ENCODE measurements at regions not wholly inside any gene's neighbourhood (a gene's known extent, or its start where the extent isn't known, plus 50 kb on each side); places are given as distances from the start of the nearest gene placed in this dataset.

DNA sequence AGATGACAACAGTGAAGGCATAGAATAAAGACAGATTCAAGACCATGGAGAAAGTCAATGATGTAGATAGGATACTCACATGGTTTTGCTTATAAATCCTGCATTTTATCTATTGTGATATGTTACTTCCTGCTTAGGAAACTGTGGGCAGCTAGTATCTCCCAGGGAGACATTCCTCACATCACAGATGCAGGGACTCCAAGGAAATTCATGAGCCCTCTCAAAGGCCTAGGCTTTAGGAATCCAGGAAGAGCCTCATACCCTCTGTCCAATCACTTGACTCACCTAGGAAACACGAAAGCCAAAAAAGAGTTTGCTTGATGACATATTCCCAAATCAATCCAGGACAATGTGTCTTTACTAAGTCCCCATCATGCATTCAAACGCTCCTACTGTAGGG is 247.8 kb upstream of the KLHL29 start (continued):
- TF ChIP-seq ZNF600 (tag by site-specific recombination; IDR thresholded peaks at IDR 0.05) (no peak), ZNF19 (tag by site-specific recombination; IDR thresholded peaks at IDR 0.05; ENCODE audit: low read depth) (no peak), REPIN1 (tag by site-specific recombination; IDR thresholded peaks at IDR 0.05; ENCODE audit: low read depth) (no peak), ZNF24 (tag by site-specific recombination; IDR thresholded peaks at IDR 0.05) (no peak), ZNF248 (tag by site-specific recombination; IDR thresholded peaks at IDR 0.05) (no peak), ZNF302 (tag by site-specific recombination; IDR thresholded peaks at IDR 0.05; ENCODE audit: low read depth) (no peak), ZNF416 (tag by site-specific recombination; IDR thresholded peaks at IDR 0.05) (no peak), ZNF791 (tag by site-specific recombination; IDR thresholded peaks at IDR 0.05) (no peak)
- TF ChIP-seq, protein P1, sequence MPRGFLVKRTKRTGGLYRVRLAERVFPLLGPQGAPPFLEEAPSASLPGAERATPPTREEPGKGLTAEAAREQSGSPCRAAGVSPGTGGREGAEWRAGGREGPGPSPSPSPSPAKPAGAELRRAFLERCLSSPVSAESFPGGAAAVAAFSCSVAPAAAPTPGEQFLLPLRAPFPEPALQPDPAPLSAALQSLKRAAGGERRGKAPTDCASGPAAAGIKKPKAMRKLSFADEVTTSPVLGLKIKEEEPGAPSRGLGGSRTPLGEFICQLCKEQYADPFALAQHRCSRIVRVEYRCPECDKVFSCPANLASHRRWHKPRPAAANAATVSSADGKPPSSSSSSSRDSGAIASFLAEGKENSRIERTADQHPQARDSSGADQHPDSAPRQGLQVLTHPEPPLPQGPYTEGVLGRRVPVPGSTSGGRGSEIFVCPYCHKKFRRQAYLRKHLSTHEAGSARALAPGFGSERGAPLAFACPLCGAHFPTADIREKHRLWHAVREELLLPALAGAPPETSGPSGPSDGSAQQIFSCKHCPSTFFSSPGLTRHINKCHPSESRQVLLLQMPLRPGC (tag by site-specific recombination; IDR thresholded peaks at IDR 0.05), result no peak
- TF ChIP-seq, protein P2, sequence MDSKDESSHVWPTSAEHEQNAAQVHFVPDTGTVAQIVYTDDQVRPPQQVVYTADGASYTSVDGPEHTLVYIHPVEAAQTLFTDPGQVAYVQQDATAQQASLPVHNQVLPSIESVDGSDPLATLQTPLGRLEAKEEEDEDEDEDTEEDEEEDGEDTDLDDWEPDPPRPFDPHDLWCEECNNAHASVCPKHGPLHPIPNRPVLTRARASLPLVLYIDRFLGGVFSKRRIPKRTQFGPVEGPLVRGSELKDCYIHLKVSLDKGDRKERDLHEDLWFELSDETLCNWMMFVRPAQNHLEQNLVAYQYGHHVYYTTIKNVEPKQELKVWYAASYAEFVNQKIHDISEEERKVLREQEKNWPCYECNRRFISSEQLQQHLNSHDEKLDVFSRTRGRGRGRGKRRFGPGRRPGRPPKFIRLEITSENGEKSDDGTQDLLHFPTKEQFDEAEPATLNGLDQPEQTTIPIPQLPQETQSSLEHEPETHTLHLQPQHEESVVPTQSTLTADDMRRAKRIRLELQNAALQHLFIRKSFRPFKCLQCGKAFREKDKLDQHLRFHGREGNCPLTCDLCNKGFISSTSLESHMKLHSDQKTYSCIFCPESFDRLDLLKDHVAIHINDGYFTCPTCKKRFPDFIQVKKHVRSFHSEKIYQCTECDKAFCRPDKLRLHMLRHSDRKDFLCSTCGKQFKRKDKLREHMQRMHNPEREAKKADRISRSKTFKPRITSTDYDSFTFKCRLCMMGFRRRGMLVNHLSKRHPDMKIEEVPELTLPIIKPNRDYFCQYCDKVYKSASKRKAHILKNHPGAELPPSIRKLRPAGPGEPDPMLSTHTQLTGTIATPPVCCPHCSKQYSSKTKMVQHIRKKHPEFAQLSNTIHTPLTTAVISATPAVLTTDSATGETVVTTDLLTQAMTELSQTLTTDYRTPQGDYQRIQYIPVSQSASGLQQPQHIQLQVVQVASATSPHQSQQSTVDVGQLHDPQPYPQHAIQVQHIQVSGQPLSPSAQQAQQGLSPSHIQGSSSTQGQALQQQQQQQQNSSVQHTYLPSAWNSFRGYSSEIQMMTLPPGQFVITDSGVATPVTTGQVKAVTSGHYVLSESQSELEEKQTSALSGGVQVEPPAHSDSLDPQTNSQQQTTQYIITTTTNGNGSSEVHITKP (tag by site-specific recombination; IDR thresholded peaks at IDR 0.05), result no peak

DNA sequence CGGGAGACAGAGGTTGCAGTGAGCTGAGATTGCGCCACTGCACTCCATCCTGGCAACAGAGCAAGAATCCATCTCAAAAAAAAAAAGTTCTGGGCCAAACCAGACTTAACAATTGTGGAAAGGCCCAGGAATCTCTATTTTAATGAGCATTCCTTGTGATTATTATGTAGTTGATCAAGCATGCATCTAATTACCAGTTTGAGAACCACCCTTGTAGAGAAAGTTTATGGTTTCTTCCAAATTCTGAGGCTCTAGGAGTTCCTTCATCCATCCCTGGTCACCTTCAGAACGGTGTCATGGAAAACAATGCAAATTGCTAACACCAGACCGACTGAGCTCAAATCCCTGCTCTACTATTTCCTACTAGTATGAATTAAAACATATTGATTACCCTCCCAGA is 246.3 kb upstream of the KLHL29 start:
- ChIA-PET POLR2A (no interaction called here), CTCF (no interaction called here)
- Histone ChIP-seq H3K4me3 (ENCODE audit: low read depth, low read length) (no peak overlapping the region), H3K27ac (ENCODE audit: extremely low read depth, low read depth, low read length) (no peak overlapping the region), H3K36me3 (ENCODE audit: control insufficient read depth in 2 of 2, insufficient read depth in 1 of 2, low read length in 2 of 2) (no peaks in the 10 kb centered on the region), H3K4me1 (ENCODE audit: control insufficient read depth, insufficient read depth, low read length) (no peaks in the 10 kb centered on the region), H3K9me3 (ENCODE audit: control insufficient read depth, insufficient read depth, low read depth, low read length) (no peaks in the 10 kb centered on the region)
- no peak for TF ChIP-seq KLF7 (tag by site-specific recombination; IDR thresholded peaks at IDR 0.05; ENCODE audit: borderline replicate concordance)
- TF ChIP-seq, protein P3, sequence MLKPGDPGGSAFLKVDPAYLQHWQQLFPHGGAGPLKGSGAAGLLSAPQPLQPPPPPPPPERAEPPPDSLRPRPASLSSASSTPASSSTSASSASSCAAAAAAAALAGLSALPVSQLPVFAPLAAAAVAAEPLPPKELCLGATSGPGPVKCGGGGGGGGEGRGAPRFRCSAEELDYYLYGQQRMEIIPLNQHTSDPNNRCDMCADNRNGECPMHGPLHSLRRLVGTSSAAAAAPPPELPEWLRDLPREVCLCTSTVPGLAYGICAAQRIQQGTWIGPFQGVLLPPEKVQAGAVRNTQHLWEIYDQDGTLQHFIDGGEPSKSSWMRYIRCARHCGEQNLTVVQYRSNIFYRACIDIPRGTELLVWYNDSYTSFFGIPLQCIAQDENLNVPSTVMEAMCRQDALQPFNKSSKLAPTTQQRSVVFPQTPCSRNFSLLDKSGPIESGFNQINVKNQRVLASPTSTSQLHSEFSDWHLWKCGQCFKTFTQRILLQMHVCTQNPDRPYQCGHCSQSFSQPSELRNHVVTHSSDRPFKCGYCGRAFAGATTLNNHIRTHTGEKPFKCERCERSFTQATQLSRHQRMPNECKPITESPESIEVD (tag by site-specific recombination; IDR thresholded peaks at IDR 0.05), result no peak
- TF ChIP-seq, protein P4, sequence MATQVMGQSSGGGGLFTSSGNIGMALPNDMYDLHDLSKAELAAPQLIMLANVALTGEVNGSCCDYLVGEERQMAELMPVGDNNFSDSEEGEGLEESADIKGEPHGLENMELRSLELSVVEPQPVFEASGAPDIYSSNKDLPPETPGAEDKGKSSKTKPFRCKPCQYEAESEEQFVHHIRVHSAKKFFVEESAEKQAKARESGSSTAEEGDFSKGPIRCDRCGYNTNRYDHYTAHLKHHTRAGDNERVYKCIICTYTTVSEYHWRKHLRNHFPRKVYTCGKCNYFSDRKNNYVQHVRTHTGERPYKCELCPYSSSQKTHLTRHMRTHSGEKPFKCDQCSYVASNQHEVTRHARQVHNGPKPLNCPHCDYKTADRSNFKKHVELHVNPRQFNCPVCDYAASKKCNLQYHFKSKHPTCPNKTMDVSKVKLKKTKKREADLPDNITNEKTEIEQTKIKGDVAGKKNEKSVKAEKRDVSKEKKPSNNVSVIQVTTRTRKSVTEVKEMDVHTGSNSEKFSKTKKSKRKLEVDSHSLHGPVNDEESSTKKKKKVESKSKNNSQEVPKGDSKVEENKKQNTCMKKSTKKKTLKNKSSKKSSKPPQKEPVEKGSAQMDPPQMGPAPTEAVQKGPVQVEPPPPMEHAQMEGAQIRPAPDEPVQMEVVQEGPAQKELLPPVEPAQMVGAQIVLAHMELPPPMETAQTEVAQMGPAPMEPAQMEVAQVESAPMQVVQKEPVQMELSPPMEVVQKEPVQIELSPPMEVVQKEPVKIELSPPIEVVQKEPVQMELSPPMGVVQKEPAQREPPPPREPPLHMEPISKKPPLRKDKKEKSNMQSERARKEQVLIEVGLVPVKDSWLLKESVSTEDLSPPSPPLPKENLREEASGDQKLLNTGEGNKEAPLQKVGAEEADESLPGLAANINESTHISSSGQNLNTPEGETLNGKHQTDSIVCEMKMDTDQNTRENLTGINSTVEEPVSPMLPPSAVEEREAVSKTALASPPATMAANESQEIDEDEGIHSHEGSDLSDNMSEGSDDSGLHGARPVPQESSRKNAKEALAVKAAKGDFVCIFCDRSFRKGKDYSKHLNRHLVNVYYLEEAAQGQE (tag by site-specific recombination; IDR thresholded peaks at IDR 0.05), result no peak
- TF ChIP-seq ZNF350 (tag by site-specific recombination; IDR thresholded peaks at IDR 0.05), result no peak
- no peak for TF ChIP-seq ZNF791 (tag by site-specific recombination; IDR thresholded peaks at IDR 0.05)
- TF ChIP-seq, protein P5, sequence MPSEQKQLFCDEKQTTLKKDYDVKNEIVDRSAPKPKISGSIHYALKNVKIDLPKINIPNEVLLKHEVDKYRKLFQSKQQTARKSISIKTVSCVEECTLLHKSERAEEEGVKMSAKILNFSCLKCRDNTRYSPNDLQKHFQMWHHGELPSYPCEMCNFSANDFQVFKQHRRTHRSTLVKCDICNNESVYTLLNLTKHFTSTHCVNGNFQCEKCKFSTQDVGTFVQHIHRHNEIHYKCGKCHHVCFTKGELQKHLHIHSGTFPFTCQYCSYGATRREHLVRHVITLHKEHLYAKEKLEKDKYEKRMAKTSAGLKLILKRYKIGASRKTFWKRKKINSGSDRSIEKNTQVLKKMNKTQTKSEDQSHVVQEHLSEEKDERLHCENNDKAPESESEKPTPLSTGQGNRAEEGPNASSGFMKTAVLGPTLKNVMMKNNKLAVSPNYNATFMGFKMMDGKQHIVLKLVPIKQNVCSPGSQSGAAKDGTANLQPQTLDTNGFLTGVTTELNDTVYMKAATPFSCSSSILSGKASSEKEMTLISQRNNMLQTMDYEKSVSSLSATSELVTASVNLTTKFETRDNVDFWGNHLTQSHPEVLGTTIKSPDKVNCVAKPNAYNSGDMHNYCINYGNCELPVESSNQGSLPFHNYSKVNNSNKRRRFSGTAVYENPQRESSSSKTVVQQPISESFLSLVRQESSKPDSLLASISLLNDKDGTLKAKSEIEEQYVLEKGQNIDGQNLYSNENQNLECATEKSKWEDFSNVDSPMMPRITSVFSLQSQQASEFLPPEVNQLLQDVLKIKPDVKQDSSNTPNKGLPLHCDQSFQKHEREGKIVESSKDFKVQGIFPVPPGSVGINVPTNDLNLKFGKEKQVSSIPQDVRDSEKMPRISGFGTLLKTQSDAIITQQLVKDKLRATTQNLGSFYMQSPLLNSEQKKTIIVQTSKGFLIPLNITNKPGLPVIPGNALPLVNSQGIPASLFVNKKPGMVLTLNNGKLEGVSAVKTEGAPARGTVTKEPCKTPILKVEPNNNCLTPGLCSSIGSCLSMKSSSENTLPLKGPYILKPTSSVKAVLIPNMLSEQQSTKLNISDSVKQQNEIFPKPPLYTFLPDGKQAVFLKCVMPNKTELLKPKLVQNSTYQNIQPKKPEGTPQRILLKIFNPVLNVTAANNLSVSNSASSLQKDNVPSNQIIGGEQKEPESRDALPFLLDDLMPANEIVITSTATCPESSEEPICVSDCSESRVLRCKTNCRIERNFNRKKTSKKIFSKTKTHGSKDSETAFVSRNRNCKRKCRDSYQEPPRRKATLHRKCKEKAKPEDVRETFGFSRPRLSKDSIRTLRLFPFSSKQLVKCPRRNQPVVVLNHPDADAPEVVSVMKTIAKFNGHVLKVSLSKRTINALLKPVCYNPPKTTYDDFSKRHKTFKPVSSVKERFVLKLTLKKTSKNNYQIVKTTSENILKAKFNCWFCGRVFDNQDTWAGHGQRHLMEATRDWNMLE (tag by site-specific recombination; conservative IDR thresholded peaks at IDR 0.05; ENCODE audit: low read depth), result no peak
- TF ChIP-seq KLF9 (tag by site-specific recombination; IDR thresholded peaks at IDR 0.05; ENCODE audit: low read depth), result no peak
- TF ChIP-seq, protein P6, sequence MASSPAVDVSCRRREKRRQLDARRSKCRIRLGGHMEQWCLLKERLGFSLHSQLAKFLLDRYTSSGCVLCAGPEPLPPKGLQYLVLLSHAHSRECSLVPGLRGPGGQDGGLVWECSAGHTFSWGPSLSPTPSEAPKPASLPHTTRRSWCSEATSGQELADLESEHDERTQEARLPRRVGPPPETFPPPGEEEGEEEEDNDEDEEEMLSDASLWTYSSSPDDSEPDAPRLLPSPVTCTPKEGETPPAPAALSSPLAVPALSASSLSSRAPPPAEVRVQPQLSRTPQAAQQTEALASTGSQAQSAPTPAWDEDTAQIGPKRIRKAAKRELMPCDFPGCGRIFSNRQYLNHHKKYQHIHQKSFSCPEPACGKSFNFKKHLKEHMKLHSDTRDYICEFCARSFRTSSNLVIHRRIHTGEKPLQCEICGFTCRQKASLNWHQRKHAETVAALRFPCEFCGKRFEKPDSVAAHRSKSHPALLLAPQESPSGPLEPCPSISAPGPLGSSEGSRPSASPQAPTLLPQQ (tag by site-specific recombination; IDR thresholded peaks at IDR 0.05), result no peak
- no peak for TF ChIP-seq TCF7L2 (IDR thresholded peaks at IDR 0.05; ENCODE audit: borderline replicate concordance, low read depth, low read length)
- no peak for TF ChIP-seq ZBTB20 (tag by site-specific recombination; IDR thresholded peaks at IDR 0.05)
- no peak for TF ChIP-seq ZNF324 (tag by site-specific recombination; IDR thresholded peaks at IDR 0.05)

All from HEK293 (cell line).